ENCODE measurements at regions not wholly inside any gene's neighbourhood (a gene's known extent, or its start where the extent isn't known, plus 50 kb on each side); places are given as distances from the start of the nearest gene placed in this dataset.

DNA sequence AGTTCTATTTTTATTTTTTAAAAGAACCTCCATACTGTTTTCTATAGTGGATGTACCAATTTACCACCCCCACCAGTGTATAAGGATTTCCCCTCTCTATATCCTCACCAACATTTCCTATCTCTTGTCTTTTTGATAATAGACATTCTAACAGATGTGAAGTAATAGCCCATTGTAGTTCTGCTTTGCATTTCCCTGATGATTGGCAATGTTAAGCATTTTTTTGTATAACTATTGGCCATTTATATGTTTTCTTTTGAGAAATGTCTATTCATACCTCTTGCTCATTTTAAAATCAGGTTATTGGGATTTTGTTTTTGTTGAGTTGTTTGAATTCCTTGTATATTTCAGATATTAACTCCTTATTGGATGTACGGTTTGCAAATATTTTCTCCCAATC lies 251.1 kb upstream of the HTR2C start:
- no peak for DNase-seq

DNA sequence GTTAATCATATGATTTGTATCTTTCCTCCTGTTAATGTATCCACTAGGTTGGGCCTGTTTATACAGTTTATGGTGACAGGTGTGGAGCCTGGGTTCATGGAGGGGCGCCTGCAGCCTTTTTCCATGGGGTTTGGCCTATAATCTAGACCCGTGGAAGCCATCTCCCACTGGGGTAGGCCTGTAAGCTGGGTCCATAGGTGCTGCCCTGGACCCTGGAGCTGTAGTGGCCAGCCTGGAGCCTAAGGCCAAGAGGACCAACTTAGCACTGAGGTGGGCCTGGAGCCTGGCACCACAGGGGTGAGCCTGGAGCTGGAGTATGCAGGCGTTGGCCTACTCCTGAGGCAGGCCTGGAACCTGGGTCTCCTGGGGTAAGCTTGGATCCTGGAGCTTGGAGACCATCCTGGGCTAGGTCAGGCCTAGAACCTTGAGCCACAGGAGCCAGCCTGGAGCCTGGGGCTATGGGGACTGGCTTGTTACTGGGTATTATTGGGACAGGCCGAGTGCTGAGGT lies 249.4 kb upstream of the HTR2C start:
- DNase-seq = no peak

DNA sequence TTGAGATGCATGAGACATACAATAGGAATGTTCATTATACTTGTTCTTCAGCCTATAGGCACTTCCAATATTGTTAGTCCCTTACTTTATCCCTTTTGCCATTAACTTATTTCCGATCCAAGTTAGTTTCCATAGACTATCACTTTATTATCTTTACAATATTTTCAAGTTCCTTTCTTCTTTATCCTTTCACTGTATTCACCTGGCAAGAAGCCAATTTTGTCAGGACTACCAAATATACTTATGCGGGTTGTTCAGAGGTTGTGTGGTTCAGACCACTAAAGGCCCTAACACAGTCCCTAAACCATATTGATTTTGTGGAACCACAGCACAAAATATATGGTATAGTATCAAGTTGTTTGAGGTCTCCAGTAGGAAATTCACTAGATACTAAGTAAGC lies 245.0 kb upstream of the HTR2C start:
- no peak for DNase-seq

DNA sequence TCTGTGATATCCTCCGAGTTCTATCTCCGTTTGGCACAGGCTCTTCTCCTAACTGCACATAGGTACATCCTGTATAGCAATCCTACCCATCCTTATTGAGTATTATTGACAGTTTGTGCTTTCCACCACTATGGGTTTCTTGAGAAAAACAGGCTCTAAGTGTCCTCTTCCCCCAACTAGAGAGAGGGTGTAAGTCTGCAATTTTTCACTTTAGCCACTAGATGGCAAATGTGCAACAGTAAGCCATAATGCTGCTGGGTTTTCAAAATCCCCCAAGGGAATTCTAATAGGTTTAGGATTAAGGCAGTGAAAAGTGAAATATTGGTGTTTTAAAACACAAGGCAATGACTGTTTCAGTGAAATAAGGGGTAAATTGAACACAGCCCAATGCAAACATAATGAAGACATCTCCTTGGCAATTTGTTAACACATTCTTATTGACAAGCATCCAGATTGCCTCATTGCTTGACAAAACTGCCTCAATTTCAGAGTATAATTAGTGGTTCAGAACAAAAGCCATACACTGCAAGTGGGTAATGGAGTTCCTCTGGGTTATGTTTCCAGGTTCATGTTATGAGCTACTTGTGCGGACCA lies 239.0 kb upstream of the HTR2C start:
- peak; percentile 2 for DNase-seq

DNA sequence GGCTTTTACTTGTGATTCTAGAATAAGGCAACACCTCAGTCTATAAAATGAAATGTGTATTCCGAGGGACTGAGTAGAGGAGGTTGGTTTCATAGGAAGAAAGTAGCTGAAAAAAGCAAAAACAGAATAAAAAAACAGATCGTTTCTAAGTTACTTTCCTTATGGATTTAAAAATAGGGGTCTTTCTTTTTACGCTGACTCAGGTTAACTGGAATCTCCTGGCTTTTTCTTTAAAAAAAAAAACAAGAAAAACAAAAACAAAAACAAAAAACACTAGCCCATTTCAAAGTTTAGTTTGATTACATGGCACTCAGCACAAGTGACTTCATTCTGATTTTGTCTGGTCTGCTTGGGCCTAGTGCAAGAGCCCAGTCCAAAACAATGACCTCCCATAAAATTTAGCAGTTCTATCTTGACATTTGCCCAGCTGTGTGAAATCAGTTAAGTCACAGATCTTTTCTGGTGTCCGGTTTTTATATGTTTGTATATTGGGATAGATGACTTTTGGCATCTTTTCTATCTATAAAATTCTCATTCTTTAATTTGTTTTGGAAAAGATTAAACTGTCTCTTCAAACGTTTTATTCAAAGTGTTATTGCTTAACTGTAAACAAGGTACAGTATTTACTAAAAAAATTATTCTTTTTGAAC lies 222.7 kb upstream of the HTR2C start:
- no peak for DNase-seq

DNA sequence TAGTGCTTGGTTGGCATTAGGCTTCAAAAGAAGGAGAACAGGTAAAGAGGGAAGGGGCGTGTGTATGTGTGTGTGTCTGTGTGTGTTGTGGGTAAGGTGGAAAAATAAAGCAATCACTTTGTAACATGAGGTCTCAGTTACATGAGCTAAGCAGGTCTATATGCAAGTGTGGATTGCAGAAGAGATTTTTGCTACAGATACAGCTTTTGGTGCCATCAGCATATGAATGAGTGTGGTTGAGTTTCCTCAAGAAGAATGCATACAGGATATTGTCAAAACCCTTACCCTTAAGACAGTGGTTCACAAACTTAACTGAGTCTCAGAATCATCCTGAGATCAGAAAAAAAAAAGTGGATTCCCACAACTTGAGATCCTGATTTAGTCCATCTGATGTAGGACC lies 220.5 kb upstream of the HTR2C start:
- no peak for DNase-seq

DNA sequence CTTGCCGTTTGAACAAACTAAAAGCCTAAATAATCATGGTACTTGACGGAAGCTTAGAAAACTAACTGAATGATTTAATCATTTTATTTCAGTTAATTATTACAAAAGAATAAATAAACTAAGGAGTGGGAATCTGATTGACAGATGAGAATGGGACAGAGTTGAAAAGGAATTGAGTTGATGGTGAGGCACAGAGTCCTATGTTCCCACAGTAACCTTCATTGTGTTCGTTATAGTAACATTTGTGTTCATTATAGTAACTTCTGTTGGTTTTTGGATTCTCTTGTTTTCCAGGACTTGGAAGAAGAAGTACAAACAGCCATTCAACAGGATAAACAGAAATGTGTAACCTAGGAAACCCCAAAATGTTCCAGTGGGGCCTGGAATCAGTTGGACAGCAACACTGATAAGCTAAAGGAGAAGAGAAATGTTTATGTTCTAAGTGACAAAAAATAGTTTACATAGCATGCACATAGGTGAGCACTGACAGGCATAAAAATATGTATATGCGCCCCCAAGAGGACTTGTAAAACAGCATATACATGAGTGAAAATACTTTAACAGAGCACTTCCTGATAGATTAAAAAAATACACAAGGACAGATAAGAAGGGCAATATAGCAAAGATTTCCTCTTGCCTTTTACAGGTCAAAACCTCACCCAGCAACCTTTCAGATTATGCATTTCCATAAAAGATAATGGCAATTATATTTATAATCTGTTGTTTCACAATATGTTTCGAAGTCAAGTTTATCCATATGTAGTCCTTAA lies 218.6 kb upstream of the HTR2C start:
- DNase-seq = no peak

DNA sequence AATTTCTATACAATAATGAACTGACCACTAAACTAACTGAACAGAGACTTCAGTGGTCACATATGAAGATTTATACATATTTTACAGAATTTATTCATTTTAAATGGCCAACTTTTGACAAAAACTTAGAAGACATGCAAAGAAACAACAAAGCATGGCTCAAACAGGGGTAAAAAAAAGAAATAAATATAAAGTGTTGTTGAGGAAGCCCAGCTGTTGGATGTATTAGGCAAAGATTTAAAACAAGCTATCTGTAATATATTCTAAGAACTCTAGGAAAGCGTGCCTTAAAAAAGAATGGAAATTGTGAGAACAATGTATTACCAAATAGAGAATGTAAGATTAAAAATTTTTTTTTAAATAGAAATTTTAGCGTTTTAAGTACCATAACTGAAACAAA lies 210.9 kb upstream of the HTR2C start:
- no peak for DNase-seq

DNA sequence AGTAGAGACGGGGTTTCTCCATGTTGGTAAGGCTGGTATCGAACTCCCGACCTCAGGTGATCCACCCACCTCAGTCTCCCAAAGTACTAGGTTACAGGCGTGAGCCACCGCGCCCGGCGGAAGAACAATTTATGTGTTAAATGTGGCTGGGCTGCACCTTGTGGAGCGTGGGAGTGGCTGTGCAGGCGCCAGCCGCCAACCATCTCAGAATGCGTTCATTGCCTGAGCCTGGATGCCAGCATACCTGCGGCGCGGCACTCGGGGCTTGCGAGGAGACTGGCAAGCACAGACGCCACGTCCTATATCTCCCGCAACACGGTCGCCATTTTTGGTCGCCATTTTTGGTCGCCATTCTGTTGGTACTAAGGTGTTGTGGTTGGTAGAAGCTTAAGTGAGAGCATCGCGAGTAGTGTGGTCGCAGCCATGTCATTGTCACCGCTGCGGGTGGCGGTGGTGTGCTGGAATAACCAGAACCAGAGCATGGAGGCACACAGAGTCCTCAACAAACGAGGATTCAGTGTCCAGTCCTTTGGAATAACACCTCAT lies 193.6 kb upstream of the HTR2C start:
- DNase-seq = no peak
